ENCODE measurements at regions not wholly inside any gene's neighbourhood (a gene's known extent, or its start where the extent isn't known, plus 50 kb on each side); places are given as distances from the start of the nearest gene placed in this dataset.

DNA sequence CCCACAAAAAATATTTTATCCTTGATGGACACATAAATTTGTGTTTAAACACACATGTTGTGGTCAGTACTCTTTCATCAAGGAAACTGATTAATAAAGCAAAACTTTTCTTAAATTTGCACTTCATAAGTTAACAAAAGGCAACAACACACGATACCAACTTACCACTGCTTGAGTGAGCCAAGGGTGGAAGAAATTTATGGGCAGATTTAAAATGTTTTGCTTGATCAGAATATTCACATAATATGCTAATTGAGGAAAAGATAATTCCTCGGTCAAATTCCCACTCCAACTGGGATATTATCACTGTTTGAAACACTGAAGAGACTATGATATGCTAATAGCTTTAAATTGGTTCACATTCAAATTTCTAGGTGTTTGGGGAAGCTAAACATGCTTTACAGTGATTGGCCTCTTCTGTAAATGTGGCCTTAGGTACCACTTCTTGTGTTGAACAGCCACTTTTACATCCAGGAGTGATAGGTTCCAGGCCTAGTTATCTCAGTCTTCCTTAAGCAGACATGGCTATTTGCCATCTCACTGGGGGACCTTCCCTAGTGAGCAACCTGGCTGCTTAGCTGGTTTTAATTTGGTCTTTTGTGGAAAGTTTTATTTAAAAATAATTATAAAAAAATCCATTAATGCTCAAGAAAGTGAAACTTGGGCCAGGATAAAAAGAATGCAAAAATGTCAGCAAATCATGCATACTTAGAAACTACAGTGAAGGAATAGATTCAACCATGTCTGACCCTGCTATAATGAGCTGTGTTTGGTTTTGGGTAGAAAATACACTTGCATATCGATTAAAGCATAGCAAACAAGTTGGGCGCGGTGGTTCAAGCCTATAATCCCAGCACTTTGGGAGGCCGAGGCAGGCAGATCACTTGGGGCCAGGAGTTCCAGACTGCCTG is 221.2 kb upstream of the MAP3K7 start:
- H4K20me1 ChIP-seq (ENCODE audit: control insufficient read depth, insufficient read depth) = no peaks in the 10 kb centered on the region
- H3K4me3 ChIP-seq = no peak overlapping the region
- WGBS (ENCODE audit: insufficient coverage, insufficient replicate concordance, low lambda C conversion rate, missing lambda C conversion rate) = 34% methylated on average over 6 of the region's 6 CpGs
- FAIRE-seq = no peak
- no peak overlapping the region for H2AFZ ChIP-seq (ENCODE audit: control insufficient read depth, low read depth, low read length)
- no peaks in the 10 kb centered on the region for H3K9me3 ChIP-seq (replicated peaks; ENCODE audit: control insufficient read depth, insufficient read depth, low read length)
- no peak for DNase-seq (ENCODE audit: low read depth, low spot score)
- no peak overlapping the region for H3K9ac ChIP-seq (ENCODE audit: control insufficient read depth, insufficient read depth, low read length)
- CTCF ChIA-PET = no interaction called here
- no peak overlapping the region for H3K4me2 ChIP-seq (ENCODE audit: control insufficient read depth, insufficient read depth)
- H3K36me3 ChIP-seq (ENCODE audit: control insufficient read depth in 2 of 2, insufficient read depth in 2 of 2, low read length in 1 of 2) = no peaks in the 10 kb centered on the region
- intact Hi-C loops (cut with micrococcal nuclease; ENCODE audit: unreplicated experiment) = no loop called here
- ATAC-seq = no peak
- in situ Hi-C loops (cut with MboI) = no loop called here
- RAD21 ChIA-PET (ENCODE audit: unreplicated experiment) = no interaction called here
- no peaks in the 10 kb centered on the region for H3K79me2 ChIP-seq (ENCODE audit: control insufficient read depth, insufficient read depth, low read length)
- H3K27ac ChIP-seq (ENCODE audit: control insufficient read depth, insufficient read depth) = no peak overlapping the region
- TF ChIP-seq, protein P1, sequence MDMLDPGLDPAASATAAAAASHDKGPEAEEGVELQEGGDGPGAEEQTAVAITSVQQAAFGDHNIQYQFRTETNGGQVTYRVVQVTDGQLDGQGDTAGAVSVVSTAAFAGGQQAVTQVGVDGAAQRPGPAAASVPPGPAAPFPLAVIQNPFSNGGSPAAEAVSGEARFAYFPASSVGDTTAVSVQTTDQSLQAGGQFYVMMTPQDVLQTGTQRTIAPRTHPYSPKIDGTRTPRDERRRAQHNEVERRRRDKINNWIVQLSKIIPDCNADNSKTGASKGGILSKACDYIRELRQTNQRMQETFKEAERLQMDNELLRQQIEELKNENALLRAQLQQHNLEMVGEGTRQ (IDR thresholded peaks at IDR 0.05; ENCODE audit: borderline replicate concordance, low read depth, low read length) = no peak
- TF ChIP-seq NR2F1 (conservative IDR thresholded peaks at IDR 0.05) (no peak), HCFC1 (IDR thresholded peaks at IDR 0.05; ENCODE audit: low read length) (no peak), STAT1 (conservative IDR thresholded peaks at IDR 0.05) (no peak), CHD1 (IDR thresholded peaks at IDR 0.05; ENCODE audit: low read depth, low read length) (no peak), TCF12 (IDR thresholded peaks at IDR 0.05; ENCODE audit: low read depth, low read length) (no peak), EED (IDR thresholded peaks at IDR 0.05; ENCODE audit: low read depth) (no peak), PKNOX1 (IDR thresholded peaks at IDR 0.05) (no peak), ZNF384 (IDR thresholded peaks at IDR 0.05; ENCODE audit: borderline replicate concordance, low read depth, low read length) (no peak), SMARCA5 (IDR thresholded peaks at IDR 0.05) (no peak), BACH1 (IDR thresholded peaks at IDR 0.05; ENCODE audit: borderline replicate concordance) (no peak)
- TF ChIP-seq, protein P2, sequence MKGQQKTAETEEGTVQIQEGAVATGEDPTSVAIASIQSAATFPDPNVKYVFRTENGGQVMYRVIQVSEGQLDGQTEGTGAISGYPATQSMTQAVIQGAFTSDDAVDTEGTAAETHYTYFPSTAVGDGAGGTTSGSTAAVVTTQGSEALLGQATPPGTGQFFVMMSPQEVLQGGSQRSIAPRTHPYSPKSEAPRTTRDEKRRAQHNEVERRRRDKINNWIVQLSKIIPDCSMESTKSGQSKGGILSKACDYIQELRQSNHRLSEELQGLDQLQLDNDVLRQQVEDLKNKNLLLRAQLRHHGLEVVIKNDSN (IDR thresholded peaks at IDR 0.05; ENCODE audit: borderline replicate concordance, extremely low read length, insufficient read depth, low read depth, low read length) = no peak
- H3K4me1 ChIP-seq (ENCODE audit: control insufficient read depth, insufficient read depth, low read length) = no peaks in the 10 kb centered on the region
- SMC1A ChIA-PET (ENCODE audit: uncharacterized antibody, unreplicated experiment) = no interaction called here
- POLR2A ChIA-PET = no interaction called here
- no TSS peak for BruUV-seq (replicated peaks)
- no peaks in the 10 kb centered on the region for H3K27me3 ChIP-seq (replicated peaks in 1 of 2; ENCODE audit: control insufficient read depth in 2 of 2, insufficient read depth in 2 of 2, low read length in 1 of 2)

Measured in GM12878 (cell line).